HL-60 (cell line): ENCODE measurements at regions not wholly inside any gene's neighbourhood (a gene's known extent, or its start where the extent isn't known, plus 50 kb on each side); places are given as distances from the start of the nearest gene placed in this dataset.

Source experiments
- CTCF ChIP-seq: IDR thresholded peaks from one replicate; pipeline ENCODE4 v1.5.1; 2011; ENCODE audit warnings: low read length, control low read depth, inconsistent platforms; ENCODE audit not compliant: insufficient read depth
- GABPA ChIP-seq: IDR thresholded peaks from 2 replicates; pipeline ENCODE4 v1.6.1; 2012; ENCODE audit warnings: low read depth
- POLR2AphosphoS5 ChIP-seq: IDR thresholded peaks from 2 replicates; pipeline ENCODE4 v1.6.1; 2012; ENCODE audit warnings: low read depth
- REST ChIP-seq: IDR thresholded peaks from 2 replicates; pipeline ENCODE4 v1.6.1; 2012; ENCODE audit warnings: low read depth; ENCODE audit not compliant: insufficient replicate concordance

GRCh38 chr6:163647624-163648023 is 233.1 kb downstream of the QKI start:
- TF ChIP-seq CTCF (no peak), REST (no peak), GABPA (no peak), POLR2AphosphoS5 (no peak)
